Brain pericyte (primary cell): ENCODE measurements at regions not wholly inside any gene's neighbourhood (a gene's known extent, or its start where the extent isn't known, plus 50 kb on each side); places are given as distances from the start of the nearest gene placed in this dataset.
"Not testable (repeated sequence)": the region's sequence is repeated elsewhere in the genome, so short reads cannot be mapped to it uniquely, and the experiment has no call there.

ENCODE experiments used
- DNase-seq: peaks from one replicate; pipeline ENCODE4 v3.0.0-alpha.2; 2012; ENCODE audit warnings: low read depth, low spot score

DNA sequence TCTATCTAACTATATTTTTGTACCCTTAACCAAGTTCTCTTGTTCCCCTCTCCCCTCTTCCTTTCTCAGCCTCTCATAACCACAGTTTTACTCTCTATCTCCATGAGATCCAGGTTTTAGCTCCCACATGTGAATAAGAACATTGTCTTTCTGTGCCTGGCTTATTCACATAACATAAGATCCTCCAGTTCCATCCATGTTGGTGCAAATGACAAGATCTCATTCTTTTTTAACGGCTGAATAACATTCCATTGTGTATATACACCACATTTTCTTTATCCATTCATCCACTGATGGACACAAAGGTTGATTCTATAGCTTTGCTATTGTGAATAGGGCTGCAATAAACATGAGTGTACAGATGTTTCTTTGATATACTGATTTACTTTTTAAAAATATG is 83.9 kb upstream of the TMEM178A start:
- no peak for DNase-seq

GRCh38 chr2:39583213-39583612 is 82.5 kb upstream of the TMEM178A start:
- DNase-seq, result no peak

DNA sequence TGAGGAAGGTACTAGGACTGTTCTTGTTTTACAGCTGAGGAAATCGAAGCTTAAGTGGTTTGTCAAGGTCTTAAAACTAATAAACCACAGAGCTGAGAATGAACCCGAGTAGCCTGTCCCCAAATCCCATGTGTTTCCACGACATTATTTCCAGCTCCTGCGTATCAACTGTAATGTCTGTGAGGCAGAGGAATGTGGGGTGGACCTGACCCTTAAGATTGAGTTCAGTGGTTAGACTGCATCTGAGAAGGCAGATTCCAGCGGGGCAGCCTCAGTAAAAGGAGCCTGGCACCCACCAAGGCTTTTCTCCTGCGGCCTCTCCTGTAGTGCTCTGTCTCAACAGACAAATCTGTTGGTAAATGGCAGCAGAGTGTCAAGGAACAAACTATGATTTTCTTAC is 81.9 kb upstream of the TMEM178A start:
- no peak for DNase-seq

- no peak for DNase-seq
Observed at GRCh38 chr2:39584283-39584965, 81.3 kb upstream of the TMEM178A start.

- not testable (repeated sequence) for DNase-seq
Observed at GRCh38 chr2:39585531-39585930, 80.2 kb upstream of the TMEM178A start.

DNA sequence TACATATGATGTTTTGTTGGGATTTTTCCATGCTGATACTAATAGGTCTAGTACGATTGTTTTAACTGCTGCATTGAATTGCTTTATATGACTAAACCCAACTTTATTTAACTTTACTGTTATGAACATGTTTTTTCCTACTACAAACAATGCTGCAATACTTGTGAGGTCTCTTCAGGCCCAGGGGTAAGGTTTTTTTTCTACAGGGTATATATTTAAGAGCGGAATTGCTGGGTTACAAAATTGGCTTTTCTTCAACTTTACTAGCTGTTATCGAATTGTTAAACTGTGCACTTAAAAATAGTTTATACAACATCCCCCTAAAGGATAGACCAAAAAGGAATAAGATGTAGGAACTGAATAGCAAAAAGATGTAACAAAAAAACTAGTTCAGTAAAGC is 78.5 kb upstream of the TMEM178A start:
- DNase-seq, result no peak

DNA sequence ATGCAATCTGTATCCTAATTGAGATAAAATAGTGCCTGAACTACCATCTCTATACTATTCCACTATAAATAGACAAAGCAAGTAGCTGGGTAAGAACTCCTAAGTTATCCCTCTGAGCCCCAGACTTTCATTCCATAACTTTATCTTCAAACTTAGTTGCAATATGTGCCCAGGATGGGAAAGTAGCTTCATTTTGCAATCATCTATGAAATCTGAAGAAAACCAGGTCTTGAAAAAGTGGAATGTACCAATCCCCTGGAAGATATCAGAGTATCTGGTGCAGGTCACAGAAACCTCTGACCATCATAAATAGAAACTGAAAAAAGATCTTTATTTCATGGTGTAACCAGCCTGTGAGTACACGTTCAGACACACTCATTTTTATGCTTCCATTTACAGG is 78.1 kb upstream of the TMEM178A start:
- DNase-seq, result no peak

- peak; percentile 11 for DNase-seq
Observed at GRCh38 chr2:39593439-39594393, 72.0 kb upstream of the TMEM178A start.

- no peak for DNase-seq
Observed at GRCh38 chr2:39595116-39595515, 70.6 kb upstream of the TMEM178A start.

DNA sequence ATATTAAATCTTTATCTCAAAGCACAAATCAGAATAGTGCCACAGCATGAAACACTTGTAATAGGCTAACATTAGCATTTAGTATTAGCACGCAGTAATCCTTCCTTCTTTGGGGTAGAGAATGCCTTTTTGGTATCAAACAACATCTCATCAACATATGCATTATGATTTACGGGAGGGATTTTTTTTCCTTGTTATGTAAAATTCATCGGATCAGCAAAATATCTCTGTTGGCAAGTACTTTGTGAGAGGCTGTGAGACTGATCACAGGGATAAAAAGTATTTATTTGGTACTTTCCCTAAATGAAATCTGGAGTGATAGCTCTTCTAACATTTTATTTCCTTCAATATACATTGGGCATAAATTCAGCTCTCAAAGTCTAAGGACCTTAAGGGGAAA is 68.4 kb upstream of the TMEM178A start:
- no peak for DNase-seq

DNA sequence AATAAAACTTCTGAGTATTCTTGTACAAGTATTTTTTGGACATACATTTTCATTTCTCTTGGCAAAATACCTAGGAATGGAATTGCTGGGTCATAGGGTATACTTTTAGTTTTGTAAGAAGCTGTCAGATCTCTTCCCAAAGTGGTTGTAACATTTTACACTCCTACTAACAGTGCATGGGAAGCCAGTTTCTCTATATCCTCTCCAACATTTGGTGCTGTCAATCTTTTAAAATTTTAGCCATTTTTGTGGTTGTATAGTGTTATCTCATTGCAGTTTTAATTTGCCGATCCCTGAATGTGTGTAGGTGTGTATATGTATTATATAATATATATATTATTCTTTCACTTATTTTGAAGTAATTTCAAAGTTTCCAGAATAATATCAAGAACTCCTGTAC is 63.1 kb upstream of the TMEM178A start:
- DNase-seq, result no peak

- no peak for DNase-seq
Observed at GRCh38 chr2:39603436-39603835, 62.3 kb upstream of the TMEM178A start.

- no peak for DNase-seq
Observed at GRCh38 chr2:39604866-39605265, 60.9 kb upstream of the TMEM178A start.

DNA sequence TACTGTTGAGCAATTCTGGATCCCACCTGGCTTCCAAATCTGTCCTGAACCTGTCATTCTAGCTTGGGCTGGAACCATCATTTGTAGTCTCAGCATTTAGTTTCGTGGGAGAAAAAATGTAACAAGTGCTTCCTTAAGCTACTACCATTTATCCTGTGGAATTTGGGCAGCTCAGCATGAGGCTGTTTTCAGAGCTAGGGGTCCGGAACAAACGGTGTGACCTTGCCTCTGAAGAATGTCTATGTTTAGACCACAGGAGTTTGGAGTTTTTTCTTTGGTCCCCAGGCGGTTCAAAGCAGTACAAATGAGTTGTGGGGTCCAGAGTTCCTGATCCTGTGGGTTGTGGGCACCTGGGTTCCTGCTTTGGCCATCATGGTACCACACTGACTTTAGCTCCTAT is 59.1 kb upstream of the TMEM178A start:
- no peak for DNase-seq

DNA sequence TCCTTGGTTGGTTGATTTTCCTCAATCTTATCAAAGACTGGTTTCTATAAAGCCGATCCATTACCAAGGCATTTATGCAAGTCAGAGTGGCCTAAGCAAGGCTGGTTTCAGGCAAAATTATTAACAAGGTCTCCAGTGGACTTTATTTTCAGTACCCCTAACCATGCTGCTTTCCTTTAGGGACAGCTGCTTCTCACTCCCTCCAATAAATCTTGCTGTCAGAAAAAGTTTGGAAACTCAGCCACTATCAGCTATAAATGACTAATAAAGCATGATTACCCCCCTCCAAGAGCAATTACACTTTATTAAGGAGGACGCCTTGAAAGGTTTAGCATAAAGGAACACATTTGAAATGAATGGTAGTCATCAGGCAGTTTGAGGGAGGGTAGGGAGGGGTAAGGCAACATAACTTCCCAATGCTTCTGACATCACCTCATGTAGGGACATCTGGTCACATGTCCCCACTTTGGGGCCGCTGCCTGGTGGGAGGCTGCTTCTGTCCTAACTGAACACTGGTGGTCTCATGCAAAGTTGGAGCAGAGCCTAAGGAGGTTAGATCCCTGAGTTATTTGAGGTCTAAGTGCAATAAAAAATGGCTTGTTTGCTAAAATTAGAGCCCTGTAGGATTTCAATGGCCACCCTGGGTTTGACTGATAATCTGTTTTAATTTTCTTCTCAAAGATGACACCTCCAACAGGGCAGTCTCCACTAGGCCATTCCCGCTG is 58.0 kb upstream of the TMEM178A start:
- no peak for DNase-seq

DNA sequence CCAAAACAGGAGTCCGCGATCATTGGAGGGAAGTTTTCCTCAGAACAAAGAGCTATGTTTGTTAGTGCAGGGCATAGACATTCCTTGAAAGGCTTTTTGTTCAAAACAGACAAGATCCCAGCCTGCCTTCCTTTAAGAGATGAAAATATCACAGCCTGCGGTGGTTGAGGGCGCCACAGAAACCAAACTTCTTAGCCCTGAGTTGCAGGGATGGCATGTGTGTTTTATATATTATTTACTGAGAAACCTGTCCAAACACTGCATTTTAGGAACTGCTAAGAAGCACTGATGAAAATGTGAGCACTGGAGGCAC is 57.5 kb upstream of the TMEM178A start:
- no peak for DNase-seq

DNA sequence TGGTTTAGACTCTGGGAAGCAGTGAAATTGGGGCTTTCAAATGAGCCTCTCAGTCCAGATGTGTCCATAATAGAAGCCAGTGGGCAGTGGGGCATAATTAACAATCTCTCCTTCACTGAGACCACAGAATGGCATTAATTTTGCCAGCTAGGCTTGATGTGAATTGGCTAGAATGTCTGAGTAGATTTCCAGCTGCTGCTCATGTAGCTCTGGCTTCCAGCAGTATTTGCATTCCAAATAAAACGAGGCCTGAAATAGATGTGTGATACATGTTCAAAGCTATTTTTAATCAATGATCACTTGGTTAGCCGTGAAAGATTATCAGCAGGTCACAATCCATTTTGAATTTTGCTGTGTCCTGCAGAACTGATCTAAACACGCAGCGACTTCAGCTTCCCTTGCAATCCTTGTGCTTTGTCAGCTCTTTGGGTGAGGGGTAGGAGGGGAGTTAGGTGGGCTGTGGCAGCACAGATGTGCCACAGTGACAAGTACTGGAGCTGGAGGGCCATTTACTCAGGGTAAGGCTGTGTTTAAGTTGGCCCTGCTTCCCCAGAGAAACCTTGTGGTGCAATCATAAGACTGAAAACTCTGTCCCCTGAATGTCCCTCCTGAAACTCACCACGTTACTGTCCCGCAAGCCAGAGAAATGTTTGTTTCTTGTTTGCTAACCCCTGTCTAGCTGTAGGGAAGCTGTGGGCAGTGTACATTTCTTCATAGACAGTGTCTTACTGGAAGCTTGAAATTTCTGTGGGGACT is 56.9 kb upstream of the TMEM178A start:
- no peak for DNase-seq

- DNase-seq, result no peak
Observed at GRCh38 chr2:39609917-39610316, 55.8 kb upstream of the TMEM178A start.

- no peak for DNase-seq
Observed at GRCh38 chr2:39615675-39616074, 50.0 kb upstream of the TMEM178A start.
